ENCODE measurements at regions not wholly inside any gene's neighbourhood (a gene's known extent, or its start where the extent isn't known, plus 50 kb on each side); places are given as distances from the start of the nearest gene placed in this dataset.

GRCh38 chr6:14622085-14622484, 504.5 kb downstream of the CD83 start:
- TF ChIP-seq CTCF (IDR thresholded peaks at IDR 0.05; ENCODE audit: poor library complexity, severe bottlenecking) (no peak), SMC3 (conservative IDR thresholded peaks at IDR 0.05; ENCODE audit: poor library complexity) (no peak), MXI1 (conservative IDR thresholded peaks at IDR 0.05; ENCODE audit: poor library complexity, severe bottlenecking) (no peak), POLR2AphosphoS5 (IDR thresholded peaks at IDR 0.05) (no peak), EZH2 (IDR thresholded peaks at IDR 0.05; ENCODE audit: borderline replicate concordance, insufficient read depth, low read length, poor library complexity, severe bottlenecking) (no peak)
